Jurkat, Clone E6-1 (cell line): ENCODE measurements at regions not wholly inside any gene's neighbourhood (a gene's known extent, or its start where the extent isn't known, plus 50 kb on each side); places are given as distances from the start of the nearest gene placed in this dataset.
"Not testable (repeated sequence)": the region's sequence is repeated elsewhere in the genome, so short reads cannot be mapped to it uniquely, and the experiment has no call there.

Source experiments
- DNase-seq: peaks from one replicate; pipeline ENCODE4 v3.0.0-alpha.2; 2011; ENCODE audit warnings: low read depth, low spot score
- H3K4me3 ChIP-seq: 2 replicates; pipeline ENCODE4 v1.5.1; 2011; ENCODE audit warnings: mild to moderate bottlenecking, low read length, control low read depth, moderate library complexity

- no peak overlapping the region for H3K4me3 ChIP-seq
- no peak for DNase-seq
Measured at GRCh38 chr15:88992912-88993376, 79.8 kb upstream of the MFGE8 start.

- no peak for DNase-seq
- H3K4me3 ChIP-seq, result no peak overlapping the region
Measured at GRCh38 chr15:88993662-88994061, 80.5 kb upstream of the MFGE8 start.

- no peak for DNase-seq
- no peak overlapping the region for H3K4me3 ChIP-seq
Measured at GRCh38 chr15:88994286-88994685, 81.1 kb upstream of the MFGE8 start.

GRCh38 chr15:88995449-88995848 lies 82.3 kb upstream of the MFGE8 start:
- H3K4me3 ChIP-seq, result no peak overlapping the region
- no peak for DNase-seq

GRCh38 chr15:88997531-88997930 lies 84.4 kb upstream of the MFGE8 start:
- DNase-seq, result no peak
- no peak overlapping the region for H3K4me3 ChIP-seq

- DNase-seq, result peak; percentile 23
- no peak overlapping the region for H3K4me3 ChIP-seq
Measured at GRCh38 chr15:88998980-88999713, 86.0 kb upstream of the MFGE8 start.

- not testable (repeated sequence) for DNase-seq, H3K4me3 ChIP-seq
Measured at GRCh38 chr15:89001708-89002275, 86.5 kb upstream of the ABHD2 start.

GRCh38 chr15:89002281-89002761 lies 85.9 kb upstream of the ABHD2 start:
- no peak overlapping the region for H3K4me3 ChIP-seq
- no peak for DNase-seq

GRCh38 chr15:89002830-89003229 lies 85.4 kb upstream of the ABHD2 start:
- H3K4me3 ChIP-seq, result no peak overlapping the region

GRCh38 chr15:89003865-89004725 lies 84.2 kb upstream of the ABHD2 start:
- no peak for DNase-seq
- H3K4me3 ChIP-seq, result no peak overlapping the region

More at GRCh38 chr15:89002830-89003229, 85.4 kb upstream of the ABHD2 start:
- DNase-seq, result no peak

GRCh38 chr15:89004726-89005030 lies 83.6 kb upstream of the ABHD2 start:
- no peak overlapping the region for H3K4me3 ChIP-seq
- no peak for DNase-seq

- DNase-seq, H3K4me3 ChIP-seq: not testable (repeated sequence)
Measured at GRCh38 chr15:89007527-89007926, 80.7 kb upstream of the ABHD2 start.

- H3K4me3 ChIP-seq, result no peak overlapping the region
- DNase-seq, result no peak
Measured at GRCh38 chr15:89007989-89008388, 80.3 kb upstream of the ABHD2 start.

- no peak for DNase-seq
- no peak overlapping the region for H3K4me3 ChIP-seq
Measured at GRCh38 chr15:89009080-89009479, 79.2 kb upstream of the ABHD2 start.

GRCh38 chr15:89015412-89016097 lies 72.7 kb upstream of the ABHD2 start:
- H3K4me3 ChIP-seq, result no peak overlapping the region
- no peak for DNase-seq

GRCh38 chr15:89016549-89017041 lies 71.7 kb upstream of the ABHD2 start:
- no peak for DNase-seq
- H3K4me3 ChIP-seq, result no peak overlapping the region

GRCh38 chr15:89017370-89018066 lies 70.7 kb upstream of the ABHD2 start:
- peak; percentile 59 for DNase-seq
- peak overlapping the region; percentile 32 for H3K4me3 ChIP-seq

- H3K4me3 ChIP-seq, result no peak overlapping the region
- no peak for DNase-seq
Measured at GRCh38 chr15:89018207-89018606, 70.0 kb upstream of the ABHD2 start.

- no peak overlapping the region for H3K4me3 ChIP-seq
Measured at GRCh38 chr15:89019436-89019835, 68.8 kb upstream of the ABHD2 start.

More at GRCh38 chr15:89019436-89019835, 68.8 kb upstream of the ABHD2 start:
- DNase-seq, result no peak
